ENCODE measurements at regions not wholly inside any gene's neighbourhood (a gene's known extent, or its start where the extent isn't known, plus 50 kb on each side); places are given as distances from the start of the nearest gene placed in this dataset.
"Not testable (repeated sequence)": the region's sequence is repeated elsewhere in the genome, so short reads cannot be mapped to it uniquely, and the experiment has no call there.

GRCh38 chr14:82691191-82691590 is 1157.5 kb upstream of the SEL1L start:
- H3K4me1 Mint-ChIP-seq; H3K27ac Mint-ChIP-seq; H3K9me3 ChIP-seq; H3K36me3 ChIP-seq (ENCODE audit: control insufficient read depth in 2 of 2, extremely low read depth in 1 of 2, insufficient read depth in 1 of 2, low read length in 1 of 2); H3K4me1 ChIP-seq (ENCODE audit: control insufficient read depth in 1 of 2, extremely low read depth in 1 of 2, insufficient read depth in 2 of 2, low read length in 2 of 2); H3K27me3 Mint-ChIP-seq; H3K27me3 ChIP-seq (replicated peaks in 1 of 2; ENCODE audit: control insufficient read depth in 2 of 2, extremely low read depth in 1 of 2, insufficient read depth in 2 of 2, low read length in 1 of 2); DNase-seq; H3K27ac ChIP-seq (ENCODE audit: low read length); H3K36me3 Mint-ChIP-seq; H3K4me3 Mint-ChIP-seq; H3K4me3 ChIP-seq (ENCODE audit: control insufficient read depth in 1 of 2, extremely low read depth in 1 of 2, low read length in 1 of 2); ATAC-seq (replicated peaks in 1 of 4); CTCF ChIA-PET; POLR2A ChIA-PET: not testable (repeated sequence)
- peaks cover 5 to 15% (median 14%) of the 10 kb centered on the region in 3 donors for H3K9me3 Mint-ChIP-seq

- Mint-ChIP-seq H3K4me1 (no peaks in the 10 kb centered on the region), H3K4me3 (no peak overlapping the region), H3K27ac (no peak overlapping the region), H3K9me3 (peaks cover 5 to 24% (median 20%) of the 10 kb centered on the region in 3 donors), H3K36me3 (no peaks in the 10 kb centered on the region), H3K27me3 (no peaks in the 10 kb centered on the region)
- no peaks in the 10 kb centered on the region for H3K9me3 ChIP-seq
- CTCF ChIA-PET = no interaction called here
- DNase-seq (no peak), ATAC-seq (replicated peaks in 1 of 4) (no peak)
- no peak overlapping the region for H3K4me3 ChIP-seq (ENCODE audit: control insufficient read depth in 1 of 2, extremely low read depth in 1 of 2, low read length in 1 of 2)
- POLR2A ChIA-PET = no interaction called here
- no peaks in the 10 kb centered on the region for H3K27me3 ChIP-seq (replicated peaks in 1 of 2; ENCODE audit: control insufficient read depth in 2 of 2, extremely low read depth in 1 of 2, insufficient read depth in 2 of 2, low read length in 1 of 2)
- H3K27ac ChIP-seq (ENCODE audit: low read length) = no peak overlapping the region
- no peaks in the 10 kb centered on the region for H3K36me3 ChIP-seq (ENCODE audit: control insufficient read depth in 2 of 2, extremely low read depth in 1 of 2, insufficient read depth in 1 of 2, low read length in 1 of 2)
- H3K4me1 ChIP-seq (ENCODE audit: control insufficient read depth in 1 of 2, extremely low read depth in 1 of 2, insufficient read depth in 2 of 2, low read length in 2 of 2) = no peaks in the 10 kb centered on the region
- WGBS (ENCODE audit: insufficient coverage) = 33% methylated on average over 2 of the region's 4 CpGs
Observed at GRCh38 chr14:82694820-82695219, 1161.2 kb upstream of the SEL1L start.

- Histone ChIP-seq H3K36me3 (ENCODE audit: control insufficient read depth in 2 of 2, extremely low read depth in 1 of 2, insufficient read depth in 1 of 2, low read length in 1 of 2) (no peaks in the 10 kb centered on the region), H3K4me1 (ENCODE audit: control insufficient read depth in 1 of 2, extremely low read depth in 1 of 2, insufficient read depth in 2 of 2, low read length in 2 of 2) (no peaks in the 10 kb centered on the region), H3K27me3 (replicated peaks in 1 of 2; ENCODE audit: control insufficient read depth in 2 of 2, extremely low read depth in 1 of 2, insufficient read depth in 2 of 2, low read length in 1 of 2) (no peaks in the 10 kb centered on the region), H3K9me3 (no peaks in the 10 kb centered on the region), H3K4me3 (ENCODE audit: control insufficient read depth in 1 of 2, extremely low read depth in 1 of 2, low read length in 1 of 2) (no peak overlapping the region), H3K27ac (ENCODE audit: low read length) (no peak overlapping the region)
- 60% methylated on average over 4 of the region's 4 CpGs for WGBS (ENCODE audit: insufficient coverage)
- peaks cover 14 to 26% (median 16%) of the 10 kb centered on the region in 3 donors for H3K9me3 Mint-ChIP-seq
- ChIA-PET CTCF (no interaction called here), POLR2A (no interaction called here)
- DNase-seq = no peak
- no peak overlapping the region for H3K27ac Mint-ChIP-seq
- no peaks in the 10 kb centered on the region for H3K36me3 Mint-ChIP-seq
- H3K4me1 Mint-ChIP-seq = no peaks in the 10 kb centered on the region
- no peaks in the 10 kb centered on the region for H3K27me3 Mint-ChIP-seq
- no peak for ATAC-seq (replicated peaks in 1 of 4)
- H3K4me3 Mint-ChIP-seq = no peak overlapping the region
Observed at GRCh38 chr14:82704218-82704617, 1170.6 kb upstream of the SEL1L start.

- no peaks in the 10 kb centered on the region for H3K4me1 Mint-ChIP-seq
- POLR2A ChIA-PET = no interaction called here
- no peak overlapping the region for H3K27ac Mint-ChIP-seq
Observed at GRCh38 chr14:82710267-82710841, 1176.7 kb upstream of the SEL1L start.

GRCh38 chr14:82719617-82720016 is 1186.0 kb upstream of the SEL1L start:
- H3K27ac ChIP-seq (ENCODE audit: low read length) = no peak overlapping the region
- Mint-ChIP-seq H3K4me1 (no peaks in the 10 kb centered on the region), H3K9me3 (peaks cover 3 to 12% (median 10%) of the 10 kb centered on the region in 3 donors), H3K4me3 (no peak overlapping the region), H3K27ac (no peak overlapping the region), H3K27me3 (no peaks in the 10 kb centered on the region), H3K36me3 (no peaks in the 10 kb centered on the region)
- no peak overlapping the region for H3K4me3 ChIP-seq (ENCODE audit: control insufficient read depth in 1 of 2, extremely low read depth in 1 of 2, low read length in 1 of 2)
- no peaks in the 10 kb centered on the region for H3K9me3 ChIP-seq
- POLR2A ChIA-PET = no interaction called here
- no CpG with 5 or more reads among the region's 4 CpGs for WGBS (ENCODE audit: insufficient coverage)
- H3K27me3 ChIP-seq (replicated peaks in 1 of 2; ENCODE audit: control insufficient read depth in 2 of 2, extremely low read depth in 1 of 2, insufficient read depth in 2 of 2, low read length in 1 of 2) = no peaks in the 10 kb centered on the region
- ATAC-seq (replicated peaks in 1 of 4) (no peak), DNase-seq (no peak)
- H3K36me3 ChIP-seq (ENCODE audit: control insufficient read depth in 2 of 2, extremely low read depth in 1 of 2, insufficient read depth in 1 of 2, low read length in 1 of 2) = no peaks in the 10 kb centered on the region
- CTCF ChIA-PET = no interaction called here
- H3K4me1 ChIP-seq (ENCODE audit: control insufficient read depth in 1 of 2, extremely low read depth in 1 of 2, insufficient read depth in 2 of 2, low read length in 2 of 2) = no peaks in the 10 kb centered on the region

More at GRCh38 chr14:82710267-82710841, 1176.7 kb upstream of the SEL1L start:
- no peaks in the 10 kb centered on the region for H3K36me3 Mint-ChIP-seq
- ATAC-seq (replicated peaks in 1 of 4) (no peak), DNase-seq (peak in 1 of 35 experiments; percentile 8)
- Histone ChIP-seq H3K36me3 (ENCODE audit: control insufficient read depth in 2 of 2, extremely low read depth in 1 of 2, insufficient read depth in 1 of 2, low read length in 1 of 2) (no peaks in the 10 kb centered on the region), H3K27me3 (replicated peaks in 1 of 2; ENCODE audit: control insufficient read depth in 2 of 2, extremely low read depth in 1 of 2, insufficient read depth in 2 of 2, low read length in 1 of 2) (no peaks in the 10 kb centered on the region), H3K9me3 (no peaks in the 10 kb centered on the region), H3K27ac (ENCODE audit: low read length) (no peak overlapping the region), H3K4me3 (ENCODE audit: control insufficient read depth in 1 of 2, extremely low read depth in 1 of 2, low read length in 1 of 2) (no peak overlapping the region), H3K4me1 (ENCODE audit: control insufficient read depth in 1 of 2, extremely low read depth in 1 of 2, insufficient read depth in 2 of 2, low read length in 2 of 2) (no peaks in the 10 kb centered on the region)
- H3K4me3 Mint-ChIP-seq = no peak overlapping the region
- CTCF ChIA-PET = no interaction called here
- no peaks in the 10 kb centered on the region for H3K27me3 Mint-ChIP-seq
- 40% methylated on average over 3 of the region's 4 CpGs for WGBS (ENCODE audit: insufficient coverage)
- H3K9me3 Mint-ChIP-seq = peaks cover 0 to 4% (median 3%) of the 10 kb centered on the region in 3 donors

- peaks cover 7 to 16% (median 12%) of the 10 kb centered on the region in 3 donors for H3K9me3 Mint-ChIP-seq
- Histone ChIP-seq H3K4me3 (ENCODE audit: control insufficient read depth in 1 of 2, extremely low read depth in 1 of 2, low read length in 1 of 2) (no peak overlapping the region), H3K9me3 (no peaks in the 10 kb centered on the region), H3K27me3 (replicated peaks in 1 of 2; ENCODE audit: control insufficient read depth in 2 of 2, extremely low read depth in 1 of 2, insufficient read depth in 2 of 2, low read length in 1 of 2) (no peaks in the 10 kb centered on the region), H3K4me1 (ENCODE audit: control insufficient read depth in 1 of 2, extremely low read depth in 1 of 2, insufficient read depth in 2 of 2, low read length in 2 of 2) (no peaks in the 10 kb centered on the region), H3K36me3 (ENCODE audit: control insufficient read depth in 2 of 2, extremely low read depth in 1 of 2, insufficient read depth in 1 of 2, low read length in 1 of 2) (no peaks in the 10 kb centered on the region), H3K27ac (ENCODE audit: low read length) (no peak overlapping the region)
- no peaks in the 10 kb centered on the region for H3K27me3 Mint-ChIP-seq
- DNase-seq (no peak), ATAC-seq (replicated peaks in 1 of 4) (no peak)
- no peaks in the 10 kb centered on the region for H3K4me1 Mint-ChIP-seq
- H3K36me3 Mint-ChIP-seq = no peaks in the 10 kb centered on the region
- H3K27ac Mint-ChIP-seq = no peak overlapping the region
- WGBS (ENCODE audit: insufficient coverage) = 100% methylated on average over 1 of the region's 3 CpGs
- CTCF ChIA-PET = interaction anchor here in 1 of 2 donors (0.7 kb wide), 1 partner anchor 9 kb away, joined by 3 read pairs; no protein-coding TSS in a partner anchor
- POLR2A ChIA-PET = no interaction called here
- no peak overlapping the region for H3K4me3 Mint-ChIP-seq
Observed at GRCh38 chr14:82720431-82720830, 1186.8 kb upstream of the SEL1L start.

- Mint-ChIP-seq H3K36me3 (no peaks in the 10 kb centered on the region), H3K9me3 (peaks cover 7 to 16% (median 12%) of the 10 kb centered on the region in 3 donors), H3K4me3 (no peak overlapping the region), H3K27ac (no peak overlapping the region), H3K4me1 (no peaks in the 10 kb centered on the region), H3K27me3 (no peaks in the 10 kb centered on the region)
- Histone ChIP-seq H3K4me1 (ENCODE audit: control insufficient read depth in 1 of 2, extremely low read depth in 1 of 2, insufficient read depth in 2 of 2, low read length in 2 of 2) (no peaks in the 10 kb centered on the region), H3K4me3 (ENCODE audit: control insufficient read depth in 1 of 2, extremely low read depth in 1 of 2, low read length in 1 of 2) (no peak overlapping the region), H3K9me3 (no peaks in the 10 kb centered on the region), H3K27me3 (replicated peaks in 1 of 2; ENCODE audit: control insufficient read depth in 2 of 2, extremely low read depth in 1 of 2, insufficient read depth in 2 of 2, low read length in 1 of 2) (no peaks in the 10 kb centered on the region), H3K27ac (ENCODE audit: low read length) (no peak overlapping the region), H3K36me3 (ENCODE audit: control insufficient read depth in 2 of 2, extremely low read depth in 1 of 2, insufficient read depth in 1 of 2, low read length in 1 of 2) (no peaks in the 10 kb centered on the region)
- ATAC-seq (replicated peaks in 1 of 4) (no peak), DNase-seq (no peak)
- ChIA-PET POLR2A (no interaction called here), CTCF (no interaction called here)
- WGBS (ENCODE audit: insufficient coverage) = 61% methylated on average over 3 of the region's 5 CpGs
Observed at GRCh38 chr14:82720946-82721345, 1187.3 kb upstream of the SEL1L start.
